GM23338 (cell line): ENCODE measurements at regions not wholly inside any gene's neighbourhood (a gene's known extent, or its start where the extent isn't known, plus 50 kb on each side); places are given as distances from the start of the nearest gene placed in this dataset.

ENCODE experiments used
- ATAC-seq: fragments of 200-7000 bp; cut with Tn5 transposase; 3 replicates; pipeline ENCODE4 v1.9.1; 2020
- DNase-seq: peaks from one replicate; pipeline ENCODE4 v3.0.0-alpha.2; 2015; ENCODE audit warnings: low spot score
- H2AFZ ChIP-seq: fragments of 200-600 bp; sonication (generic); 2 replicates; pipeline ENCODE4 v1.8.0; 2016; ENCODE audit warnings: antibody characterized with exemption, mild to moderate bottlenecking, moderate library complexity
- H3F3A ChIP-seq: fragments of 200-600 bp; sonication (generic); replicated peaks from 2 replicates; pipeline ENCODE4 v1.8.0; 2017; ENCODE audit warnings: antibody characterized with exemption, mixed run types, low read depth
- H3K27ac ChIP-seq: fragments of 200-600 bp; sonication (generic); 2 replicates; pipeline ENCODE4 v1.6.1; 2016; ENCODE audit warnings: low read depth
- H3K27me3 ChIP-seq: fragments of 200-600 bp; sonication (generic); 2 replicates; pipeline ENCODE4 v1.8.0; 2016; ENCODE audit warnings: mild to moderate bottlenecking, mixed run types, moderate library complexity; ENCODE audit not compliant: insufficient read depth
- H3K36me3 ChIP-seq: fragments of 200-600 bp; sonication (generic); 2 replicates; pipeline ENCODE4 v1.8.0; 2016; ENCODE audit warnings: mild to moderate bottlenecking; ENCODE audit not compliant: insufficient read depth
- H3K4me1 ChIP-seq: fragments of 200-600 bp; sonication (generic); 2 replicates; pipeline ENCODE4 v1.8.0; 2016; ENCODE audit warnings: mild to moderate bottlenecking, moderate library complexity; ENCODE audit not compliant: insufficient read depth
- H3K4me2 ChIP-seq: fragments of 200-600 bp; sonication (generic); 2 replicates; pipeline ENCODE4 v1.7.1; 2017; ENCODE audit warnings: mixed run types
- H3K4me3 ChIP-seq: fragments of 200-600 bp; sonication (generic); 2 replicates; pipeline ENCODE4 v1.6.1; 2016; ENCODE audit warnings: mixed run types
- H3K79me2 ChIP-seq: fragments of 200-600 bp; sonication (generic); replicated peaks from 2 replicates; pipeline ENCODE4 v1.8.0; 2017; ENCODE audit warnings: mild to moderate bottlenecking; ENCODE audit not compliant: insufficient read depth
- H3K9me2 ChIP-seq: fragments of 200-600 bp; sonication (generic); 2 replicates; pipeline ENCODE4 v1.8.0; 2017; ENCODE audit not compliant: insufficient read depth
- H4K20me1 ChIP-seq: fragments of 200-600 bp; sonication (generic); replicated peaks from 2 replicates; pipeline ENCODE4 v1.8.0; 2017; ENCODE audit warnings: mild to moderate bottlenecking; ENCODE audit not compliant: insufficient read depth
- H3K27ac Mint-ChIP-seq: 2 replicates; pipeline ENCODE4 v1.8.0; 2020; ENCODE audit warnings: inconsistent platforms, mild to moderate bottlenecking, moderate library complexity, mixed read lengths
- H3K27me3 Mint-ChIP-seq: 3 replicates; pipeline ENCODE4 v1.8.0; 2022; ENCODE audit warnings: low read depth, mild to moderate bottlenecking, moderate library complexity, mixed read lengths, inconsistent platforms; ENCODE audit not compliant: insufficient read depth, poor library complexity
- H3K36me3 Mint-ChIP-seq: 3 replicates; pipeline ENCODE4 v1.8.0; 2021; ENCODE audit warnings: low read depth, mild to moderate bottlenecking, inconsistent platforms, moderate library complexity, mixed read lengths
- H3K4me1 Mint-ChIP-seq: 3 replicates; pipeline ENCODE4 v1.8.0; 2020; ENCODE audit warnings: mild to moderate bottlenecking, inconsistent platforms, mixed read lengths
- H3K4me3 Mint-ChIP-seq: 3 replicates; pipeline ENCODE4 v1.8.0; 2021; ENCODE audit warnings: moderate library complexity, mild to moderate bottlenecking, inconsistent platforms, mixed read lengths
- H3K9me3 Mint-ChIP-seq: 3 replicates; pipeline ENCODE4 v1.8.0; 2020; ENCODE audit warnings: moderate library complexity, mild to moderate bottlenecking, inconsistent platforms, mixed read lengths
- CREB1 ChIP-seq: fragments of 250-450 bp; sonication (Bioruptor Pico); IDR thresholded peaks from 2 replicates; pipeline ENCODE4 v1.5.0; 2020; ENCODE audit warnings: low read depth, mild to moderate bottlenecking, moderate library complexity
- CTCF ChIP-seq, 2 experiments: fragments of 200-600 bp in 1 of 2; sonication (generic) in 1 of 2; conservative IDR thresholded peaks; 2 replicates each; pipeline versions ENCODE4 v1.5.1 to v1.6.1; 2016 to 2017; ENCODE audit warnings: antibody characterized with exemption in 2 of 2, low read depth in 2 of 2, mild to moderate bottlenecking in 2 of 2, moderate library complexity in 1 of 2
- ETS1 ChIP-seq: IDR thresholded peaks from 2 replicates; pipeline ENCODE4 v1.6.1; 2016; ENCODE audit warnings: antibody characterized with exemption
- EZH2 ChIP-seq: fragments of 200-600 bp; sonication (generic); IDR thresholded peaks from one replicate; pipeline ENCODE4 v1.8.0; 2017; ENCODE audit warnings: antibody characterized with exemption, mild to moderate bottlenecking, low read depth; ENCODE audit not compliant: unreplicated experiment
- EZH2phosphoT487 ChIP-seq: fragments of 200-600 bp; sonication (generic); IDR thresholded peaks from one replicate; pipeline ENCODE4 v1.8.1; 2018; ENCODE audit warnings: antibody characterized with exemption; ENCODE audit not compliant: unreplicated experiment
- JUNB ChIP-seq: IDR thresholded peaks from one replicate; pipeline ENCODE4 v1.6.1; 2016; ENCODE audit warnings: antibody characterized with exemption; ENCODE audit not compliant: unreplicated experiment
- NANOG ChIP-seq: IDR thresholded peaks from 2 replicates; pipeline ENCODE4 v1.6.1; 2016; ENCODE audit warnings: antibody characterized with exemption, borderline replicate concordance
- POLR2AphosphoS5 ChIP-seq: IDR thresholded peaks from 2 replicates; pipeline ENCODE4 v1.6.1; 2016; ENCODE audit warnings: antibody characterized with exemption, low read depth
- REST ChIP-seq: IDR thresholded peaks from one replicate; pipeline ENCODE4 v1.6.1; 2018; ENCODE audit warnings: antibody characterized with exemption; ENCODE audit not compliant: unreplicated experiment
- STAT1 ChIP-seq: IDR thresholded peaks from one replicate; pipeline ENCODE4 v1.6.1; 2016; ENCODE audit warnings: antibody characterized with exemption; ENCODE audit not compliant: unreplicated experiment
- ZNF114 ChIP-seq: fragments of 250-450 bp; sonication (Bioruptor Pico); IDR thresholded peaks from 2 replicates; pipeline ENCODE4 v1.5.0; 2020; ENCODE audit warnings: mild to moderate bottlenecking, moderate library complexity
- ZNF331 ChIP-seq: fragments of 250-450 bp; sonication (Bioruptor Pico); IDR thresholded peaks from 2 replicates; pipeline ENCODE4 v1.5.0; 2020; ENCODE audit warnings: low read depth, mild to moderate bottlenecking, moderate library complexity
- ZNF462 ChIP-seq: fragments of 250-450 bp; sonication (Bioruptor Pico); IDR thresholded peaks from 2 replicates; pipeline ENCODE4 v1.5.0; 2020; ENCODE audit warnings: mild to moderate bottlenecking, moderate library complexity

GRCh38 chr1:243946253-243946652, 96.2 kb upstream of the AKT3 start:
- no peak overlapping the region for H3K27ac Mint-ChIP-seq
- no peak for ATAC-seq
- TF ChIP-seq NANOG (no peak), EZH2 (no peak), ZNF114 (CRISPR knock-in tag) (no peak), POLR2AphosphoS5 (no peak), ETS1 (no peak), ZNF331 (no peak), CTCF (conservative IDR thresholded peaks at IDR 0.05; ENCODE audit: low read depth in 2 of 2) (no peak), CREB1 (CRISPR knock-in tag) (no peak), ZNF462 (CRISPR knock-in tag) (no peak), JUNB (no peak), STAT1 (no peak), EZH2phosphoT487 (no peak), REST (no peak)
- H3K27ac ChIP-seq, result no peak overlapping the region
- H3K4me1 Mint-ChIP-seq, result peaks cover 29% of the 10 kb centered on the region
- H3F3A ChIP-seq, result no peaks in the 10 kb centered on the region
- no peaks in the 10 kb centered on the region; the same call in 2 of the 3 replicates for H3K36me3 Mint-ChIP-seq
- H3K4me1 ChIP-seq, result peaks cover 24% of the 10 kb centered on the region
- H3K9me3 Mint-ChIP-seq, result no peaks in the 10 kb centered on the region
- DNase-seq, result no peak
- no peak overlapping the region for H2AFZ ChIP-seq
- H3K36me3 ChIP-seq, result no peaks in the 10 kb centered on the region
- H3K4me3 Mint-ChIP-seq, result no peak overlapping the region; the same call in 2 of the 3 replicates
- peaks cover 23% of the 10 kb centered on the region for H3K27me3 ChIP-seq
- no peaks in the 10 kb centered on the region for H4K20me1 ChIP-seq
- peaks cover 16% of the 10 kb centered on the region for H3K27me3 Mint-ChIP-seq
- H3K4me2 ChIP-seq, result peak overlapping the region; percentile 29; the same call in 1 of the 2 replicates
- no peaks in the 10 kb centered on the region for H3K9me2 ChIP-seq
- H3K79me2 ChIP-seq, result no peaks in the 10 kb centered on the region
- no peak overlapping the region for H3K4me3 ChIP-seq
